Fibroblast of lung (primary cell): ENCODE measurements at regions not wholly inside any gene's neighbourhood (a gene's known extent, or its start where the extent isn't known, plus 50 kb on each side); places are given as distances from the start of the nearest gene placed in this dataset.

Source experiments
- CTCF ChIP-seq, 2 donors: IDR thresholded peaks in 1 of 2; conservative IDR thresholded peaks in 1 of 2; 1 replicate in 1 of 2; 2 replicates in 1 of 2; pipeline ENCODE4 v1.5.1; 2011 to 2012; ENCODE audit warnings: low read length in 2 of 2, control low read depth in 1 of 2, inconsistent platforms in 1 of 2, low read depth in 1 of 2, mild to moderate bottlenecking in 1 of 2
- EZH2 ChIP-seq: IDR thresholded peaks from 2 replicates; pipeline ENCODE4 v1.5.1; 2012; ENCODE audit warnings: low read length, control low read depth, mild to moderate bottlenecking; ENCODE audit errors: missing control alignments

DNA sequence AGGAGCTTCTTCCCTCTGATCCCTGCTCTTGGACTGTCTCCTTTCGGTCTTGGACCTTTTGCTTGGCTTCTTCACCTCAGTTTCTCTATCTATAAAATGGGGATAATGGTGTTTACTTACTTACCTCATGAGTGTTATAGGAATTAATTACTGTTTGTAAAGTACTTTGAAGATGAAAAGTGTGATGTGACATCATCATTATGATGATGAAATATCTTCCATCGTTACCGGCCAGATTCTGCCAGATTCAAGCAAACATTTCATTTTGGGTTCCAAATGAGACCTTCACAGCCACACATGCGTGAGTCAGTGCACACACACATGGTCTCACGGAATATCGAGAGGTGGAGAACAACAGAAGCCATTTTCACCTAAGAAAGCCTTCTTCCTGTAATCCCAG, 220.1 kb upstream of the RPL34 start:
- no peak for TF ChIP-seq CTCF (conservative IDR thresholded peaks at IDR 0.05 in 1 of 2, IDR thresholded peaks at IDR 0.05 in 1 of 2; ENCODE audit: low read depth in 1 of 2, low read length in 2 of 2)
- no peak for TF ChIP-seq EZH2
